ENCODE measurements at regions not wholly inside any gene's neighbourhood (a gene's known extent, or its start where the extent isn't known, plus 50 kb on each side); places are given as distances from the start of the nearest gene placed in this dataset.
A peak's percentile ranks its signal among the peaks of the same experiment; 100 is the strongest.

DNA sequence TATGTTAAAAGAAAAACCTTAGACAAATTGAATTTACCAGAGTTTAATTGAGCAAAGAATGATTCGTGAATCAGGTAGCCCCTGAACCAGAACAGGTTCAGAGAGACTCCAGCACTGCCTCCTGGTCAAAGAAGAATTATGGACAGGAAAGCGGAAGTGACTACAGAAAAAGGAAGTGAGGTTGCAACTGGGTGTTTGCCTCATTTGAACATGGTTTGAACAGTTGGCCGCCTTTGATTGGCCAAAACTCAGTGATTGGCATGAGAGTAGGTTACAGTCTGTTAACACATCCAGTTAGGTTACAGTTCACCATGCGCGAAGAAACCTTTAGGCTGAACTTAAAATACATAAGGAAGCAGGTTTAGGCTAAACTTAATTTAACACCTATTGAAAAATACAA, 248.8 kb downstream of the TFAP2A start:
- H3K36me3 ChIP-seq (ENCODE audit: insufficient read depth, low read depth, low read length): no peaks in the 10 kb centered on the region

DNA sequence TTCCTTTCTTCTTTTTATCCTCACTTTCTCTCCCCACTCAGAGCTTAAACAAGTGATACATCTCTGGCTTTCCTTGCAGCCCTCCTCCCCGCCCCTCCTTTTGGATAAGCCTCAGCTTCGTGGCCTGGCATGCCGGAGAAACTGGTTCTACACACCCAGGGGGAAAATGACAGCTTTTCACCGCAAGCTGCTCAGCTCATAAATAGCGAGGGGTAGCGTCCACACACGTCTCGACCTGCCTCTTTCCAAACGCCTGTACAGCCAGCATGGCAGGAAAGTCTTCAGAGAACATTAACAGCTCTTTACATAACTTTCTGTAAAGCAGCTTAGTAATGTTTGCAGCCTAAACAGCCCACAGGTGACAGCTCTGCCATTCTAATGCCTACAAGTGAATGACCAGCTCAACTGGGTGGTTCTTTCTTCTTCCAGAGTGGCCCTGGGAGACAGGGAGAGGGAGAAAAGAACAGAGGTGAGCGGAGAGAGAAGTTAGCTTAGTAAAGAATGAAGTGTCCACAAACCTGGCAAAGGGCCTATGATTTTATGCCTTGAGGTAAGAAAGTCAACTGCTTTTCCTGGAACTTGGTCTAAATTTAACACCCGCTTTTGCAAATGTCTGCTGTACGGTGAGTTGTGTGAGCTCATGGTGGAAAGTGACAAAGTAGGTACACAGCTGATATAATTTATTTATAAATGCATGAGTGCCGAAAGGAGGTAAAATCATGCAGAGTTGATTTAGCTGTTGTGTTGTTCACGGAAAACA, 251.5 kb downstream of the TFAP2A start:
- Histone ChIP-seq H3K9me3 (ENCODE audit: insufficient read depth, low read depth, low read length) (no peaks in the 10 kb centered on the region), H3K4me1 (ENCODE audit: insufficient read depth, low read length) (peaks cover 2% of the 10 kb centered on the region; the same call in 1 of the 2 replicates), H3K27ac (ENCODE audit: low read length) (no peak overlapping the region), H3K9ac (ENCODE audit: low read depth, low read length) (no peak overlapping the region), H3K27me3 (ENCODE audit: insufficient read depth, low read length) (no peaks in the 10 kb centered on the region), H3K4me3 (ENCODE audit: low read length) (no peak overlapping the region), H3K36me3 (ENCODE audit: insufficient read depth, low read depth, low read length) (no peaks in the 10 kb centered on the region)

More for the DNA sequence above, 248.8 kb downstream of the TFAP2A start:
- Histone ChIP-seq H3K27ac (ENCODE audit: low read length) (no peak overlapping the region), H3K4me3 (ENCODE audit: low read length) (no peak overlapping the region), H3K9ac (ENCODE audit: low read depth, low read length) (no peak overlapping the region), H3K4me1 (ENCODE audit: insufficient read depth, low read length) (peaks cover 2% of the 10 kb centered on the region; the same call in 1 of the 2 replicates), H3K27me3 (ENCODE audit: insufficient read depth, low read length) (no peaks in the 10 kb centered on the region), H3K9me3 (ENCODE audit: insufficient read depth, low read depth, low read length) (no peaks in the 10 kb centered on the region)

DNA sequence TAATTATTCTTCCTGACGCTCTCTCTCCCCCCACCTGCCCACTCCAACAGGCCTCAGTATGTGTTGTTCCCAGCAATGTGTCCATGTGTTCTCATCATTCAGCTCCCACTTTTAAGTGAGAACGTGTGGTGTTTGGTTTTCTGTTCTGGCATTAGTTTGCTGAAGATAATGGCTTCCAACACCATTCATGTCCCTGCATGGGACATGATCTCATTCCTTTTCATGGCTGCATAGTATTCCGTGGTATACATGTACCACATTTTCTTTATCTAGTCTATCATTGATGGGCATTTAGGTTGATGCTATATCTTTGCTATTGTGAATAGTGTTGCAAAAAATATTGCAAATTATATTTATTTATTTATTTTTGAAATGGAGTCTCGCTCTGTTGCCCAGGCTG, 258.0 kb downstream of the TFAP2A start:
- Histone ChIP-seq H3K9ac (ENCODE audit: low read depth, low read length) (no peak overlapping the region), H3K4me1 (ENCODE audit: insufficient read depth, low read length) (no peaks in the 10 kb centered on the region), H3K4me3 (ENCODE audit: low read length) (no peak overlapping the region), H3K27ac (ENCODE audit: low read length) (no peak overlapping the region), H3K27me3 (ENCODE audit: insufficient read depth, low read length) (no peaks in the 10 kb centered on the region), H3K36me3 (ENCODE audit: insufficient read depth, low read depth, low read length) (no peaks in the 10 kb centered on the region), H3K9me3 (ENCODE audit: insufficient read depth, low read depth, low read length) (no peaks in the 10 kb centered on the region)

DNA sequence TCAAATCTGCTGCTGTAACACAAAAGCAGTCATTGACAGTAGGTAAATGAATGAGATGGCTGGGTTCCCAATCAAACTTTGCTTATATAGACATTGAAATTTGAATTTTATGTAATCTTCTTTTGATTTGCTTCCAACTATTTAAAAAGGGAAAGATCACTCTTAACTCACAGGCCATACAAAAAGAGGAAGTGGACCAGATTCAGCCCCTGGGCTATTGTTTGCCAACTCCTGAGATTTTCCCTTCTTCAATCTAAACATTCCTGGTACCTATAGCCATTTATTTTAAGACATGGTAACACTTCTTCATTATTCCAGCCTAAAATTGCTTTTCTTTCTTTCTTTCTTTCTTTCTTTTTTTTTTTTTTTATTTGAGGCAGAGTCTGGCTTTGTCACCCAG, 260.6 kb downstream of the TFAP2A start:
- no peaks in the 10 kb centered on the region for H3K9me3 ChIP-seq (ENCODE audit: insufficient read depth, low read depth, low read length)
- no peaks in the 10 kb centered on the region for H3K27me3 ChIP-seq (ENCODE audit: insufficient read depth, low read length)
- H3K27ac ChIP-seq (ENCODE audit: low read length): no peak overlapping the region
- no peak overlapping the region for H3K4me3 ChIP-seq (ENCODE audit: low read length)
- no peak overlapping the region for H3K9ac ChIP-seq (ENCODE audit: low read depth, low read length)
- H3K4me1 ChIP-seq (ENCODE audit: insufficient read depth, low read length): no peaks in the 10 kb centered on the region
- no peaks in the 10 kb centered on the region for H3K36me3 ChIP-seq (ENCODE audit: insufficient read depth, low read depth, low read length)

DNA sequence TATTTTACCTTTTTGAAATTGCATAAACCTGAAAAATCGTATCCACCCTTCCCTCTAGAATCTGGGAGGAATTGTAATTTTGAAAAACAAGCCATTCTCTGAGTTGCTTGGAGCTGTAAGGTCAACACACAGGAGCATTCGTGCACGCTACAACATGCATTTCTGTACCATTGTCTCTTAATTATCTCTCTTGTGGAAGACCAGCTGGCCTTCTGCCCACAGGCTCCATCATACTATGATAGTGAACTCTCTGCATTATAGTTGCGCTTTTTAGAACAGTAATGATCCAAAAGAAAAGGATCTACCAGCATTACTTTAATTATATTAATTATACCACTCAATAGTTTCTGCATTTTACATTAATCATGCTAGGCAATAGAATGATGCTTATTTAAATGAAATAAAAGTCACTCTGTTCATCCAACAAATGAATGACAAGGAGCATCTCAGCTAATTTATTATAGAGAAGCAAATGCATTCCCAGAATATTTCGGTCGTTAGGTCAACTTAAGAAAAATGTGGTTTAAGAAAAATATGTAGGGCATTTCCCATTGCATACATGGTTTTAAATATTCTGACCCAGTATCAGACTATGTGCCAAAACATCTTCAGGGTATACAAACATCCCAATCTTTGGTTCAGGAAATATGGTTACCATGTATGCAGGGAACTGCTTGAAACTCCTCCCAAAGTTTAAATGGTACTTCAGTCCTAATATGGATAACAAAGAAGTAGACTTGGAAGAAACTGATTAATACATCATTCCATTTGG, 263.5 kb downstream of the TFAP2A start:
- no peaks in the 10 kb centered on the region for H3K9me3 ChIP-seq (ENCODE audit: insufficient read depth, low read depth, low read length)
- no peaks in the 10 kb centered on the region for H3K27me3 ChIP-seq (ENCODE audit: insufficient read depth, low read length)
- no peak overlapping the region for H3K9ac ChIP-seq (ENCODE audit: low read depth, low read length)
- no peak overlapping the region for H3K27ac ChIP-seq (ENCODE audit: low read length)
- peaks cover 6% of the 10 kb centered on the region; the same call in 1 of the 2 replicates for H3K4me1 ChIP-seq (ENCODE audit: insufficient read depth, low read length)
- H3K36me3 ChIP-seq (ENCODE audit: insufficient read depth, low read depth, low read length): no peaks in the 10 kb centered on the region
- no peak overlapping the region for H3K4me3 ChIP-seq (ENCODE audit: low read length)

DNA sequence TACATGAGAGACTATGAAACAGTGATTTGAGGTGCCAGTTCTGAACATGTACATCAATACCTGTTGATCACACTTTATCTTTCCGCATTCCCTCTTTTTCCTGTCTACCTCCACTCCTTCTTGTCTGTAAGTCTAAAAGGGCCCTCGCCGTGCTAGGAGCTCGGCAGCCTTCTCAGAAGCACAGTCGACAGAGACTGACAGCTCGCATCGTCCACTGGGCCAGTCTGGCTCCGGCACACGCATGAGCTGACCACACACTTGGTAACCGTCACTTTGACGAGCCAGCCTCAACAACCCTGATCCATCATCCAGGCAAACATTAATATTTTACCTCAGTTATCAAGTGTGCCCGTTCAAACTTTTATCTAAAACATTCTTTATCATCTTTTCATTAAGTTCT, 265.3 kb downstream of the TFAP2A start:
- Histone ChIP-seq H3K36me3 (ENCODE audit: insufficient read depth, low read depth, low read length) (no peaks in the 10 kb centered on the region), H3K9ac (ENCODE audit: low read depth, low read length) (no peak overlapping the region), H3K27ac (ENCODE audit: low read length) (no peak overlapping the region), H3K4me1 (ENCODE audit: insufficient read depth, low read length) (peaks cover 6% of the 10 kb centered on the region; the same call in 1 of the 2 replicates), H3K4me3 (ENCODE audit: low read length) (no peak overlapping the region), H3K9me3 (ENCODE audit: insufficient read depth, low read depth, low read length) (no peaks in the 10 kb centered on the region), H3K27me3 (ENCODE audit: insufficient read depth, low read length) (no peaks in the 10 kb centered on the region)

DNA sequence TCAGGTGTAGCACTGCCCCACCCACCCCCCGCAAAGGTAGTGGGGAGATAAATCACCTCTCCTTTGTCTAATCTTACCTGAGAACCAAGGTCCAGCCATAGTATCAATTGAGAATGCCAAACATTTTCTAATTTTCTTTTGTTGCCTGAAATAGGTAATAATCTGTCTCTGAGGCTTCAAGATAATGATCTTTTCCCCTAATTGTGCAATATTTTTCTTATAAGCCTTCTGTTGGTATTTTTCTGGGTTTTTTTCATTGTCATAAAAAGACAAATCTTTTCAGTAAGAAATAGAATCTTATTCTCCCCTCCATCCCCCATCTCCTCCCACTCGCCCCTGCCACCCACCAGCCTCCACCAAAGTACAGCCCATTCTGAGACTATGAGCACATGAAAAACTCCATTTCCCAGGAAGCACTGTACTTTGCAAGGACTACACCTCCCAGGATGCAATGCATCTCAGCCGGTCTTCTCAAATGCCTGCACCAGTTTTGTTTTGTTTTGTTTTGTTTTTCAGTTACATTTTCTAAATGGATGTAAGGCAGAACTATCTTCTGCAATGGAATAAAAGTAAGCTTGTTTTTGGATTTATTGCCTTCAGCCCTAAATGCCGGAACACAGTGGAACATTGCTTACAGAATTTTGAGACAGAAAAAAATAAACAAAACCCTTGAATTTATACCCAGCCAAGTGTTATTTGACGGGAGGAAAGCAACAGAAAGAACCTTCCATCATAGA, 268.0 kb downstream of the TFAP2A start:
- H3K9me3 ChIP-seq (ENCODE audit: insufficient read depth, low read depth, low read length): no peaks in the 10 kb centered on the region
- H3K4me1 ChIP-seq (ENCODE audit: insufficient read depth, low read length): peaks cover 6% of the 10 kb centered on the region; the same call in 1 of the 2 replicates
- H3K27me3 ChIP-seq (ENCODE audit: insufficient read depth, low read length): no peaks in the 10 kb centered on the region
- no peak overlapping the region for H3K9ac ChIP-seq (ENCODE audit: low read depth, low read length)
- peak overlapping the region; percentile 48; the same call in 1 of the 2 replicates for H3K4me3 ChIP-seq (ENCODE audit: low read length)
- no peak overlapping the region for H3K27ac ChIP-seq (ENCODE audit: low read length)
- H3K36me3 ChIP-seq (ENCODE audit: insufficient read depth, low read depth, low read length): no peaks in the 10 kb centered on the region

DNA sequence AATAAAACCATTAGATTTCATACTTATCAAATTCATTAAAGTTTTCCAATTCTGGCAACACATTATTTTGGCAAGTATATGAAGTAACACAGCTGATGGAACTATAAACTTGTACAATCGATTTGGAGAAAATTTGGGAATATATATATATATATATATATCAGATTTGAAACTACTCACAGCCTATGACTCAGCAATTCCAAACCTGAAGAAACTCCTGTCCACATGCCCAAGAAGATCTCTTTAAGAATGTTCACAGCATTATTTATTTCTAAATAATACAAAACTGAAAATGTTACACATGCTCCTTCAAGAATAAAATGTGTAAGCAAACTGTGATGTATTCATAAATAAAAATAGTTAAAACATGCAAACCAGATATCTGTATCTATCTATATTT, 270.1 kb downstream of the TFAP2A start:
- Histone ChIP-seq H3K9ac (ENCODE audit: low read depth, low read length) (no peak overlapping the region), H3K4me3 (ENCODE audit: low read length) (no peak overlapping the region), H3K4me1 (ENCODE audit: insufficient read depth, low read length) (peaks cover 9% of the 10 kb centered on the region; the same call in 1 of the 2 replicates), H3K27me3 (ENCODE audit: insufficient read depth, low read length) (no peaks in the 10 kb centered on the region), H3K36me3 (ENCODE audit: insufficient read depth, low read depth, low read length) (no peaks in the 10 kb centered on the region), H3K9me3 (ENCODE audit: insufficient read depth, low read depth, low read length) (no peaks in the 10 kb centered on the region), H3K27ac (ENCODE audit: low read length) (no peak overlapping the region)

DNA sequence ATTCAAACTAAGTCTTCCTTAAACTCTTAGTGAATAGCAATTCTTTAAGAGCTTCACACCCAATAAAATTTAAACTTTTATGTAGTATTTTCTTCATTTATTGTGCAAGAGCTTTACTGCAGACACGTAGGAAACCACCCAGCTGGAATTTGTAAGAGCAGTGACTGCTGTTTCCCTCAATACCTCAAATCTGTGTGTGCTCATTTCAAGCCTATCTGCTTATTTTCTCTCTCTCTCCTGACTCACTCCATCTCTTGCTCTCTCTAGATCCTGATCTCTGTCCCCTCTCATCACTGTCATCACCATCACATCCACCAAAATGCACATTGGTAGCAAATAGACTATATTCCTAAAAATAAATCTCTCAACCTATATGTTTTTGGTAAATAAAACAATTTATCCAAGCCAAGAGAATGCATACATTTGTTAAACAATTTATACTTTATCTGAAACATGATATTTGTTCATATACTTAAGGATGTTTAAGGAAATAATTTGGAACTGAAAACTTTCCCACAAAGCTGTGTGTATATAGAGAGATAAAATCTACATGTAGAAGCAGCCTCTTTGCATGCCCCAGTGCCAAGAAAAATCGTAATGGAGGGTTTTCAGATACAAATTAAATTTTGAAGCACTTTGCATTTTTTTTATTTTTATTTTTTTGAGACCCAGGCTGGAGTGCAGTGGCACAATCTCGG, 273.0 kb downstream of the TFAP2A start:
- Histone ChIP-seq H3K27ac (ENCODE audit: low read length) (no peak overlapping the region), H3K36me3 (ENCODE audit: insufficient read depth, low read depth, low read length) (no peaks in the 10 kb centered on the region), H3K9me3 (ENCODE audit: insufficient read depth, low read depth, low read length) (no peaks in the 10 kb centered on the region), H3K27me3 (ENCODE audit: insufficient read depth, low read length) (no peaks in the 10 kb centered on the region), H3K4me3 (ENCODE audit: low read length) (no peak overlapping the region), H3K9ac (ENCODE audit: low read depth, low read length) (no peak overlapping the region), H3K4me1 (ENCODE audit: insufficient read depth, low read length) (0 out of 2 replicates have a peak, but pooled peaks cover 2% of the 10 kb centered on the region)

DNA sequence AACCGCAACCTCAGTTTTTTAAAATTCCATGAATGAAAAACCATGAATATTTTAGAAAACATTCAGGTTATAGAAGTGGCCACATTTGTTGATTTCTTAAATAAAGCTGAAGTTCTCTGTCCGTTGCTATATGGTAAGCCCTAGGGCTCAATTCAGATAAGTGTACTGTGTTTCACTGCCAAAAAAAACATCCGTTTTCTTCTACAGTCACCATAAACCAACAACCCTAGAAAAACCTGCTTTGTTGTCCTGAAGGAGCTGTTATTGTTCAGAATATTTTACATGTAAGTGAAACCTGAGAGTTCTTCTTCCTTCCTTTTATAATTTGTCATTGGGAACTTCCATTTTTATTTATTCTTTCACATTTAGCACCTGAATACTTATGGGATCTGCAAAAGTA, 274.1 kb downstream of the TFAP2A start:
- no peaks in the 10 kb centered on the region for H3K9me3 ChIP-seq (ENCODE audit: insufficient read depth, low read depth, low read length)
- no peaks in the 10 kb centered on the region for H3K27me3 ChIP-seq (ENCODE audit: insufficient read depth, low read length)
- H3K4me1 ChIP-seq (ENCODE audit: insufficient read depth, low read length): 0 out of 2 replicates have a peak, but pooled peaks cover 2% of the 10 kb centered on the region
- no peak overlapping the region for H3K9ac ChIP-seq (ENCODE audit: low read depth, low read length)
- no peaks in the 10 kb centered on the region for H3K36me3 ChIP-seq (ENCODE audit: insufficient read depth, low read depth, low read length)
- H3K27ac ChIP-seq (ENCODE audit: low read length): no peak overlapping the region
- H3K4me3 ChIP-seq (ENCODE audit: low read length): no peak overlapping the region

DNA sequence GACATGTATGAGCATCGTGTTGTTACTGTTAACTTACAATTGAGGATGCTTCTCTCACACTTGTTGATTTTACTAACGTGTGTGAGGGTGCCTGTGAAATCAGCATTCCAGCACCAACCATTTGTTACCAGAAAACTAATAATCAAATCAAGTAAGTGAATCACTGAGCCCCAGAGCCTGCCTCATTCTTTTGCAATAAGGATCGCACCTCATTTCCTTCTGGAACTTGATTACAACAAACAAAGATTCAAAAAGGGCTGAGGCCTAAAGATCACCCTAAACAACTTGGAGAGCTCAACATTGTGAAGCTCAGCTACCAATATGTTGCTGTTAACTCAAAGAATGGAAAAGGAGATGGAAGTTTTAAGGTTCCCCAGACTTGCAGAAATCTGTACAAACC, 274.7 kb downstream of the TFAP2A start:
- no peak overlapping the region for H3K9ac ChIP-seq (ENCODE audit: low read depth, low read length)
- no peaks in the 10 kb centered on the region for H3K27me3 ChIP-seq (ENCODE audit: insufficient read depth, low read length)
- H3K27ac ChIP-seq (ENCODE audit: low read length): no peak overlapping the region
- H3K4me1 ChIP-seq (ENCODE audit: insufficient read depth, low read length): 0 out of 2 replicates have a peak, but pooled peaks cover 2% of the 10 kb centered on the region
- no peaks in the 10 kb centered on the region for H3K9me3 ChIP-seq (ENCODE audit: insufficient read depth, low read depth, low read length)
- H3K4me3 ChIP-seq (ENCODE audit: low read length): no peak overlapping the region
- H3K36me3 ChIP-seq (ENCODE audit: insufficient read depth, low read depth, low read length): no peaks in the 10 kb centered on the region
